GM12878 (cell line): ENCODE measurements at regions not wholly inside any gene's neighbourhood (a gene's known extent, or its start where the extent isn't known, plus 50 kb on each side); places are given as distances from the start of the nearest gene placed in this dataset.

Experiments
- BMI1 ChIP-seq: fragments of 450-650 bp; IDR thresholded peaks from 2 replicates; pipeline ENCODE4 v1.6.1; 2016; ENCODE audit warnings: mild to moderate bottlenecking, moderate library complexity, borderline replicate concordance
- CTCF ChIP-seq, 3 experiments: IDR thresholded peaks in 2 of 3; conservative IDR thresholded peaks in 1 of 3; 2 replicates each; pipeline ENCODE4 v1.5.1; 2011; ENCODE audit warnings: low read depth in 3 of 3, low read length in 3 of 3, mild to moderate bottlenecking in 3 of 3, control low read depth in 2 of 3, moderate library complexity in 2 of 3, inconsistent platforms in 1 of 3, mixed read lengths in 1 of 3; ENCODE audit not compliant: control insufficient read depth in 2 of 3, insufficient read depth in 1 of 3; ENCODE audit errors: extremely low read depth in 1 of 3
- E2F8 ChIP-seq: fragments of 450-650 bp; IDR thresholded peaks from 2 replicates; pipeline ENCODE4 v1.6.1; 2018; ENCODE audit warnings: mild to moderate bottlenecking, low read depth, moderate library complexity; ENCODE audit not compliant: partially characterized antibody
- EED ChIP-seq: sonication (generic); IDR thresholded peaks from 2 replicates; pipeline ENCODE4 v1.6.1; 2016; ENCODE audit warnings: antibody characterized with exemption, low read depth
- EP300 ChIP-seq, 2 experiments: fragments of 150-350 bp in 1 of 2; IDR thresholded peaks; 2 replicates each; pipeline ENCODE4 v1.6.1; 2011 to 2012; ENCODE audit warnings: low read depth in 2 of 2, low read length in 2 of 2, borderline replicate concordance in 1 of 2, improper control_type of control experiment in 1 of 2, inconsistent platforms in 1 of 2; ENCODE audit not compliant: control insufficient read depth in 1 of 2
- EZH2 ChIP-seq: IDR thresholded peaks from 2 replicates; pipeline ENCODE4 v1.6.1; 2012; ENCODE audit warnings: low read depth, mild to moderate bottlenecking, control low read depth, inconsistent platforms, low read length, borderline replicate concordance; ENCODE audit not compliant: control insufficient read depth
- HDGF ChIP-seq: fragments of 450-650 bp; IDR thresholded peaks from 2 replicates; pipeline ENCODE4 v1.6.1; 2016; ENCODE audit warnings: antibody characterized with exemption
- KLF5 ChIP-seq: fragments of 450-650 bp; IDR thresholded peaks from 2 replicates; pipeline ENCODE4 v1.6.1; 2014; ENCODE audit warnings: mild to moderate bottlenecking; ENCODE audit not compliant: partially characterized antibody
- SMC3 ChIP-seq: IDR thresholded peaks from 2 replicates; pipeline ENCODE4 v1.6.1; 2011; ENCODE audit warnings: low read length, improper control_type of control experiment, borderline replicate concordance
- SUZ12 ChIP-seq: fragments of 200-600 bp; sonication (generic); IDR thresholded peaks from one replicate; pipeline ENCODE4 v1.6.1; 2018; ENCODE audit warnings: antibody characterized with exemption, mild to moderate bottlenecking; ENCODE audit not compliant: unreplicated experiment
- USF1 ChIP-seq: IDR thresholded peaks from 2 replicates; pipeline ENCODE4 v1.6.1; 2011; ENCODE audit warnings: borderline replicate concordance, low read depth, mild to moderate bottlenecking, moderate library complexity, mixed read lengths, low read length; ENCODE audit not compliant: insufficient read depth; ENCODE audit errors: extremely low read length
- ZZZ3 ChIP-seq: IDR thresholded peaks from 2 replicates; pipeline ENCODE4 v1.6.1; 2011; ENCODE audit warnings: low read depth; ENCODE audit not compliant: control insufficient read depth, insufficient read length

- no peak for TF ChIP-seq ZZZ3
- TF ChIP-seq KLF5 = no peak
- no peak for TF ChIP-seq CTCF (IDR thresholded peaks at IDR 0.05 in 2 of 3, conservative IDR thresholded peaks at IDR 0.05 in 1 of 3; ENCODE audit: control insufficient read depth in 2 of 3, extremely low read depth in 1 of 3, insufficient read depth in 1 of 3, low read depth in 3 of 3, low read length in 3 of 3)
- TF ChIP-seq EZH2 = no peak
- TF ChIP-seq USF1 = no peak
- TF ChIP-seq BMI1 = no peak
- TF ChIP-seq SUZ12 = no peak
- TF ChIP-seq SMC3 = no peak
- no peak for TF ChIP-seq EP300 (IDR thresholded peaks at IDR 0.05; ENCODE audit: borderline replicate concordance in 1 of 2, control insufficient read depth in 1 of 2, low read depth in 2 of 2, low read length in 2 of 2)
- no peak for TF ChIP-seq HDGF
- TF ChIP-seq EED = no peak
- TF ChIP-seq E2F8 = no peak
Measured at GRCh38 chr5:2614571-2614970, 136.9 kb downstream of the IRX2 start.
